GM21737 (cell line): ENCODE measurements at regions not wholly inside any gene's neighbourhood (a gene's known extent, or its start where the extent isn't known, plus 50 kb on each side); places are given as distances from the start of the nearest gene placed in this dataset.

Experiments
- ATAC-seq: cut with Tn5 transposase; IDR thresholded peaks from one replicate; pipeline ENCODE4 v1.9.1; 2021; ENCODE audit warnings: mild to moderate bottlenecking, moderate library complexity; ENCODE audit not compliant: unreplicated experiment

- ATAC-seq: no peak
These were observed 224.7 kb upstream of the GRAMD2B start for GRCh38 chr5:126198531-126198930.

- no peak for ATAC-seq
These were observed 223.7 kb upstream of the GRAMD2B start for GRCh38 chr5:126199467-126199866.

- no peak for ATAC-seq
These were observed 214.5 kb upstream of the GRAMD2B start for GRCh38 chr5:126208691-126209090.

GRCh38 chr5:126210955-126211354 lies 212.3 kb upstream of the GRAMD2B start:
- ATAC-seq: no peak

- ATAC-seq: no peak
These were observed 203.6 kb upstream of the GRAMD2B start for GRCh38 chr5:126219616-126220015.

- no peak for ATAC-seq
These were observed 202.5 kb upstream of the GRAMD2B start for GRCh38 chr5:126220725-126221124.

- ATAC-seq: no peak
These were observed 194.3 kb upstream of the GRAMD2B start for GRCh38 chr5:126228934-126229333.

- no peak for ATAC-seq
These were observed 190.0 kb upstream of the GRAMD2B start for GRCh38 chr5:126233256-126233655.

- no peak for ATAC-seq
These were observed 188.5 kb upstream of the GRAMD2B start for GRCh38 chr5:126234563-126235195.

GRCh38 chr5:126235628-126236027 lies 187.6 kb upstream of the GRAMD2B start:
- no peak for ATAC-seq

GRCh38 chr5:126236994-126237393 lies 186.2 kb upstream of the GRAMD2B start:
- no peak for ATAC-seq

GRCh38 chr5:126248611-126249010 lies 174.6 kb upstream of the GRAMD2B start:
- ATAC-seq: no peak

GRCh38 chr5:126251024-126251423 lies 172.2 kb upstream of the GRAMD2B start:
- no peak for ATAC-seq

GRCh38 chr5:126253406-126253805 lies 169.8 kb upstream of the GRAMD2B start:
- no peak for ATAC-seq

GRCh38 chr5:126263591-126264184 lies 159.5 kb upstream of the GRAMD2B start:
- no peak for ATAC-seq

GRCh38 chr5:126265917-126266316 lies 157.3 kb upstream of the GRAMD2B start:
- no peak for ATAC-seq

- ATAC-seq: no peak
These were observed 155.8 kb upstream of the GRAMD2B start for GRCh38 chr5:126267438-126267837.

- ATAC-seq: no peak
These were observed 154.4 kb upstream of the GRAMD2B start for GRCh38 chr5:126268697-126269315.

- no peak for ATAC-seq
These were observed 153.7 kb upstream of the GRAMD2B start for GRCh38 chr5:126269511-126269910.

- ATAC-seq: no peak
These were observed 152.1 kb upstream of the GRAMD2B start for GRCh38 chr5:126271141-126271540.

GRCh38 chr5:126274076-126274762 lies 149.0 kb upstream of the GRAMD2B start:
- no peak for ATAC-seq

GRCh38 chr5:126274763-126275125 lies 148.5 kb upstream of the GRAMD2B start:
- no peak for ATAC-seq
